ENCODE measurements at regions not wholly inside any gene's neighbourhood (a gene's known extent, or its start where the extent isn't known, plus 50 kb on each side); places are given as distances from the start of the nearest gene placed in this dataset.

DNA sequence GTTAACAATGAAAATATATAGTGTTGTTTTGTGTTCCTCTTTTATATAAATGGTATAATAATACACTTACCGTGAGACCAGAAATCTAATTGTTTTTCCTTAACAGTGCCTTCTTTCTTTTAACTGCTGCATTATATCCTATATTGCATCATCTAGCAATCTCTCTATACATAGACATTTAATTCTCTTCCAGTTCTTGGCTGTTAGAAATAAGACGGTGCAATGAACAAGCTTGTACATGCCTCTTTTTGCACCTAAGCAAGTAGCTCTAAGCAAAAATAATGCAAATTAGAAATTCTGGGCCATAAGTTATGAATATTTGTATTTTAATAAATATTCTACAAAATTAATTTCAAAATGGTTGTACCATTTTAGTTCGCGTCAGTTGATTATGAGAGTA is 55.9 kb upstream of the AHR start:
- TF ChIP-seq CTCF (IDR thresholded peaks at IDR 0.05; ENCODE audit: insufficient read depth, low read length, poor library complexity, severe bottlenecking): no peak
- TF ChIP-seq EZH2phosphoT487 (conservative IDR thresholded peaks at IDR 0.05; ENCODE audit: low read length): no peak
